Activated CD4-positive, alpha-beta T cell treated with anti-CD3 and anti-CD28 coated beads, Interleukin-2, amount 10 ng/mL, durations not matched to agents 24 days and 14 days (primary cell): ENCODE measurements at regions not wholly inside any gene's neighbourhood (a gene's known extent, or its start where the extent isn't known, plus 50 kb on each side); places are given as distances from the start of the nearest gene placed in this dataset.

Experiments used
- DNase-seq: peaks from one replicate; pipeline ENCODE4 v3.0.0; 2022
- H3K27ac Mint-ChIP-seq: one replicate; pipeline ENCODE4 v1.8.0; 2022; ENCODE audit warnings: mild to moderate bottlenecking, mixed read lengths
- H3K27me3 Mint-ChIP-seq: one replicate; pipeline ENCODE4 v1.8.0; 2022; ENCODE audit warnings: mixed read lengths
- H3K36me3 Mint-ChIP-seq: one replicate; pipeline ENCODE4 v1.8.0; 2022; ENCODE audit warnings: low read depth, mild to moderate bottlenecking, mixed read lengths
- H3K4me1 Mint-ChIP-seq: one replicate; pipeline ENCODE4 v1.8.0; 2021; ENCODE audit warnings: mixed read lengths
- H3K4me3 Mint-ChIP-seq: one replicate; pipeline ENCODE4 v1.8.0; 2022; ENCODE audit warnings: mild to moderate bottlenecking, moderate library complexity, mixed read lengths
- H3K9me3 Mint-ChIP-seq: one replicate; pipeline ENCODE4 v1.8.0; 2021; ENCODE audit warnings: mixed read lengths
- intact Hi-C: fragments of 100-400 bp; cut with micrococcal nuclease; formaldehyde crosslinking; loops from one replicate; pipeline ENCODE4 v1.15.1; 2023

- H3K4me1 Mint-ChIP-seq: no peaks in the 10 kb centered on the region
- no peaks in the 10 kb centered on the region for H3K27me3 Mint-ChIP-seq
- intact Hi-C loops: no loop called here
- H3K27ac Mint-ChIP-seq: no peak overlapping the region
- no peak for DNase-seq
- H3K9me3 Mint-ChIP-seq: peaks cover 11% of the 10 kb centered on the region
- H3K4me3 Mint-ChIP-seq: no peak overlapping the region
- H3K36me3 Mint-ChIP-seq: no peaks in the 10 kb centered on the region
Measured at GRCh38 chr1:4306559-4307467, 347.6 kb upstream of the AJAP1 start.

DNA sequence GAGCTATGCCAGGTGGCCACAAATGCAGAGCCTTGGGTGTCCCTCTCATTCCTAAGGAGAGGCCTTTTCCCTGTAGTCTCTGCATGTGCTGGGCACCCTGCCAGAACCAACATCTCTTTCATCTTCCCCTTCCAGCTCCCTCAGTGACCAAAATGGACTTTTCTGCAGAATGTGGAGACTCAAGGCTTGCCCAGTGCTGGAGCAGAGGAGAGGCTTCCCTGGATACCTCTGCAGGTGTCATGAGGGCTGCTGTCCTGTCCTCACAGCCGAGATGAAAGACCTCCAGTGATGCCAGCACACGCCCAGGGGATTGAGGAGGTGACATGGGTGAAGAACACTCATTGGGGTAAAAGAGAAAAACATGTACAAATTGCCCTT, 347.0 kb upstream of the AJAP1 start:
- H3K4me1 Mint-ChIP-seq: no peaks in the 10 kb centered on the region
- no peak overlapping the region for H3K4me3 Mint-ChIP-seq
- no peaks in the 10 kb centered on the region for H3K27me3 Mint-ChIP-seq
- no peak overlapping the region for H3K27ac Mint-ChIP-seq
- H3K9me3 Mint-ChIP-seq: peaks cover 12% of the 10 kb centered on the region
- no peak for DNase-seq
- no peaks in the 10 kb centered on the region for H3K36me3 Mint-ChIP-seq
- intact Hi-C loops: no loop called here

DNA sequence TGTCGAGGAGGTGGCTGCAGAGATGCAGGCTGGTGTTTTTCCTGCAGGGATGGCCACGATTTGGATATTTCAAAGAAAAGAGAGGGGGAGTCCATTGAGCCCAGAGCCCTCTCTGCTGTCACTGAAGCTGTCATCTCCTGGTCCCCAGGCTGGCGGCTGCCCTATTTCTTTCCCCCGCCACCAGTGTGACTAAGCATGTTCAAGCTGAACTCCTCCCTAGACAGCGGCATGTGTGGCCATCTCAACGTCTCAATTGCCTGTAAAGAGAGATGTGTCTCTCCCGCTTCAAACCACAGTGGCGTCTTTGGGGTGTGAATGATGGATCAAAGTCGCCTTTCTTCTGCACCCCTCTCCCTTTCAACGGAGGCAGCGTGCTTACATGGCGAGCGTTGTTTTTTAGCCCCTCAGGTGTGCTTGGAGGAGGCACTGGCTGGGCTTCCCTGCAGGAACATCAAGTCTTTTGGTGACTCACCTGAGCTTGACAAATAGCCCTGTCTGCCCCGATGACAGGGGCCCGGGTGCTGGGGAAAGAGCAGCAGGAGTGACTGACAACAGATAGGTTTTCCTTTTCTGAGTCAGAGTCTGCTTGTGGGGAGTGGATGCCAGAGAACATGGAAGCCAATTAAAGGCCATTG, 346.4 kb upstream of the AJAP1 start:
- Mint-ChIP-seq H3K9me3 (peaks cover 9% of the 10 kb centered on the region), H3K27me3 (no peaks in the 10 kb centered on the region), H3K4me3 (no peak overlapping the region), H3K27ac (no peak overlapping the region), H3K4me1 (no peaks in the 10 kb centered on the region), H3K36me3 (no peaks in the 10 kb centered on the region)
- intact Hi-C loops: no loop called here
- no peak for DNase-seq

DNA sequence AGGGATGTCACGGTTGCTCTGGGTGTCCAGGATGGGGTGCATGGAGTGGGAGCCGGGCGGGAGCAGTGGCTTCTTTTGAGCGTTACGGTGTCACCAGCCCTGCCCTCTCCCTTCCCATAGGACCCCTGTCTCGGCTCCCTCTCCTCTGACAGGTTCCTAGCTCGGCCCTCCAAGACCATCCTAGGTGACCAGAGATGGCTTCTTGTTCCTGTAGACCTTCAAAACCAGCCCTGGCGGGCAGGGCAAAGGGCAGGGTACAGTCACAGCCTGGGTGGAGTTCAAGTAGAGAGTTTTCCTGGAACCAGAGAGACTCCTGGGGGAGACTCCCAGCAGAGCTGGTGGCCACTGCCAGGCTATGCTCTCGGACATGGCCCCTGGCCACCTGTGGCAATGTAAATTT, 345.6 kb upstream of the AJAP1 start:
- Mint-ChIP-seq H3K36me3 (no peaks in the 10 kb centered on the region), H3K27me3 (no peaks in the 10 kb centered on the region), H3K9me3 (peaks cover 4% of the 10 kb centered on the region), H3K4me3 (no peak overlapping the region), H3K27ac (no peak overlapping the region), H3K4me1 (no peaks in the 10 kb centered on the region)
- DNase-seq: no peak
- intact Hi-C loops: no loop called here

DNA sequence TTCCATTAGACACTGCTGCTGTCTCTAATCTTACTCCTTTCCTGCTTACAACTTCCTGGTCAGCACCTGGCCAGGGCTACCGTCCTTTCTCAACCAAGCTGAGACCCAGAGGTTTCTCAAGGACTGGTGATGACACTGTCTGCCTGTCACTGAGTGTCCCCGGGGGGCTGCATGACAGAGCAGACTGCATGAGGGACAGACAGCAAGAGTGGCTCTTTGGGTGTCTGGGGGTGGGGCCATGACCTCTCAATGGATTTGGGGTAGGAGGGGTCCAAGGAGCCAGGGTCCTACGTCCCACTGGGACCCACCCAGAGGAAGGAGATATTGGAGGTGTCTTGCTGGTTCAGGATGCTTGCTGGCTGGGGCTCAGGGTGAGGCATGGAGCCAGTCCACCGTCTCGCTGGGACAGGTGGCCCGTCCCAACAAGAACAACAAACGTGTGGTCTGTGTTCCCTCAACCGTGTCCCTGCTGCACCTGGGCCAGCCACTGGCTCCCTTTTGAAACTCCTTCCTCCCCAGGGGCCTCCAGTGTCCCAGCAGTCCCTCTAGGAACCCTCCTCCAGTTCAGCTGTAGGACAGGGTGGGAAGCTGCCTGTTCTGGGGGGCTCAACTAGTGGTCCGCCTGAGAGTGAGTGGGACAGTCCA, 344.6 kb upstream of the AJAP1 start:
- intact Hi-C loops: no loop called here
- no peak for DNase-seq
- H3K4me1 Mint-ChIP-seq: no peaks in the 10 kb centered on the region
- no peak overlapping the region for H3K27ac Mint-ChIP-seq
- H3K27me3 Mint-ChIP-seq: no peaks in the 10 kb centered on the region
- H3K36me3 Mint-ChIP-seq: no peaks in the 10 kb centered on the region
- H3K4me3 Mint-ChIP-seq: no peak overlapping the region
- H3K9me3 Mint-ChIP-seq: peaks cover 8% of the 10 kb centered on the region

DNA sequence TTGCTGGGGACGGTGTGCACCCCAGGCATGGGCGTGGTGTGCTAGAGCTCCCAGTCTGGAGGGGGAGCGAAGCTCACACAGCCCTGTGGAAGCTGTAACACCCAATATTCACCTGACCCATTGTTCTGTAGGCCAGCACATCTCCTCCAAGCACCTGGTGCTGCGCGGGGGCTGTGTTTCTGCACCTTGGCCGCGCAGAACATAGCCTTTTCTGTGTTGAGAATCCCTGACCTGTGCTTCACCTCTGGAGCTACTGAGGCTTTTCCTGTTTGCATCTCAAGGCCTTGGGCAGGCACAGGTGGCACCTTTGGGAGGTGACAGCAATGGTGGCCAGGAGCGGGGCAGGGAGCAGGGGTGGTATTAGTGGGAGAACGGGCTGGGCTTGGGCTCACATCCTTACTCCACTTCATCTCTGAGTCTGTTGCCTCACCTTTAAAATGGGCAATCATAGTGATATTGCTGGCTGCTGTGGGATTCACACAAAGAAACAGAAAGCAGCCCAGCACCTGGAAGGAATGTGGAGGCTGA, 343.9 kb upstream of the AJAP1 start:
- DNase-seq: no peak
- H3K36me3 Mint-ChIP-seq: no peaks in the 10 kb centered on the region
- no peaks in the 10 kb centered on the region for H3K27me3 Mint-ChIP-seq
- no peaks in the 10 kb centered on the region for H3K4me1 Mint-ChIP-seq
- H3K9me3 Mint-ChIP-seq: peaks cover 11% of the 10 kb centered on the region
- no peak overlapping the region for H3K27ac Mint-ChIP-seq
- intact Hi-C loops: no loop called here
- H3K4me3 Mint-ChIP-seq: no peak overlapping the region

GRCh38 chr1:4312024-4312423, 342.4 kb upstream of the AJAP1 start:
- no peaks in the 10 kb centered on the region for H3K27me3 Mint-ChIP-seq
- H3K4me3 Mint-ChIP-seq: no peak overlapping the region
- H3K4me1 Mint-ChIP-seq: no peaks in the 10 kb centered on the region
- H3K36me3 Mint-ChIP-seq: no peaks in the 10 kb centered on the region
- DNase-seq: no peak
- intact Hi-C loops: no loop called here
- peaks cover 11% of the 10 kb centered on the region for H3K9me3 Mint-ChIP-seq
- H3K27ac Mint-ChIP-seq: no peak overlapping the region

DNA sequence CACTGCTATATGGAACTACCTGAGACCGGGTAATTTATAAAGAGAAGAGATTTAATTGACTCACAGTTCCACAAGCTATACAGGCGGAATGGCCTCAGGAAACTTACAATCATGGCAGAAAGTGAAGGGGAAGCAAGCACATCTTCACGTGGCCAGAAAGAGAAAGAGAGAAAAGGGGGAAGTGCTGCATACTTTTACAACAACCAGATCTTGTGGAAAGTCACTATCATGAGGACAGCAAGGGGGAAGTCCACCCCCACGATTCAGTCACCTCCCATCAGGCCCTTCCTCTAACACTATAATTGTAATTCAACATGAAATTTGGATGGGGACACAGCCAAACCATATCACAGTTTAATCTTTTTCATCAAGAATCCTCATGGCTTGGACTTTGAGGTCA, 339.2 kb upstream of the AJAP1 start:
- no peak for DNase-seq
- no peak overlapping the region for H3K4me3 Mint-ChIP-seq
- H3K9me3 Mint-ChIP-seq: peaks cover 11% of the 10 kb centered on the region
- H3K27me3 Mint-ChIP-seq: no peaks in the 10 kb centered on the region
- no peaks in the 10 kb centered on the region for H3K36me3 Mint-ChIP-seq
- H3K4me1 Mint-ChIP-seq: no peaks in the 10 kb centered on the region
- intact Hi-C loops: no loop called here
- no peak overlapping the region for H3K27ac Mint-ChIP-seq

- peaks cover 12% of the 10 kb centered on the region for H3K9me3 Mint-ChIP-seq
- no peaks in the 10 kb centered on the region for H3K27me3 Mint-ChIP-seq
- no peak overlapping the region for H3K4me3 Mint-ChIP-seq
- no peaks in the 10 kb centered on the region for H3K36me3 Mint-ChIP-seq
- H3K27ac Mint-ChIP-seq: no peak overlapping the region
- no peak for DNase-seq
- H3K4me1 Mint-ChIP-seq: no peaks in the 10 kb centered on the region
- intact Hi-C loops: no loop called here
Measured at GRCh38 chr1:4317207-4317606, 337.2 kb upstream of the AJAP1 start.

DNA sequence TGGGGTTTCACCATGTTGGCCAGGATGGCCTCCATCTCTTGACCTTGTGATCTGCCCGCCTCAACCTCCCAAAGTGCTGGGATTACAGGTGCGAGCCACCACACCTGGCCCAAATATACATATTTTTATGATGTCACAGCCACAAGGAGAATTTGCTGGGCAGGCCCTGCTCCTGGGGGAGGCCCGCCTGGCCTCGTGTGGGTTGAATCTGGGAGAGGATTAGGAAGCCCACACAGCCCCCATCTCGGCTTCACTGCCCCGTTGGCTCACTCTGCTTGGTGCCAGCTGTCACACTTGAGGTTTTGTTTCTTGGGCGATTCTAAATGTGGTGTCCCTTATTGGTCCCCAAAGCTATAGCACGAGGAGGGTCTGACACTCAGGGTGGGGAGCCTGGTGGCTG, 335.7 kb upstream of the AJAP1 start:
- intact Hi-C loops: no loop called here
- no peak overlapping the region for H3K27ac Mint-ChIP-seq

GRCh38 chr1:4319496-4319895, 334.9 kb upstream of the AJAP1 start:
- H3K27ac Mint-ChIP-seq: no peak overlapping the region
- H3K9me3 Mint-ChIP-seq: peaks cover 11% of the 10 kb centered on the region

More for the DNA sequence above, 335.7 kb upstream of the AJAP1 start:
- H3K4me3 Mint-ChIP-seq: no peak overlapping the region
- no peaks in the 10 kb centered on the region for H3K27me3 Mint-ChIP-seq
- H3K36me3 Mint-ChIP-seq: no peaks in the 10 kb centered on the region
- H3K9me3 Mint-ChIP-seq: peaks cover 12% of the 10 kb centered on the region
- DNase-seq: no peak
- H3K4me1 Mint-ChIP-seq: no peaks in the 10 kb centered on the region

DNA sequence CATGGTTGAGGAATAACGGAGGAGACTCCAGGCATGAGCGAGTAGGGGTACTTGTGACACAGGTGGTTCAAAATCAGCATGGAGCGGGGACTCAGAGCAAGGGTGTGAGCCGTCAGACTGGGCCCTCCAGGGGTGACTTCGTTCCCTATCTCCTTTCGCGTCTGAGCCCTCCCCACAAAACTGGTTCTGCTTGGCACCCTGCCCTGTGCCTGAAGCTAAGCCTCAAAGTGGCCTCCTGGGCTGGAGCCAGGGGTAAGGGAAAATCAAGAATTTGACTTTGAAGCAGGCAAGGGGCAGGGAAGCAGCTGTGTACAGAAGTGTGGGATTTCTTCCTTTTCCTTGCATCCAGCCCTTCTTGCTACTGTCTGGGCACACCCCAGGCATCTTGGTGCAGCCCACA, 331.5 kb upstream of the AJAP1 start:
- Mint-ChIP-seq H3K4me1 (peaks cover 3% of the 10 kb centered on the region), H3K27me3 (no peaks in the 10 kb centered on the region), H3K36me3 (no peaks in the 10 kb centered on the region), H3K27ac (no peak overlapping the region), H3K9me3 (peaks cover 6% of the 10 kb centered on the region), H3K4me3 (no peak overlapping the region)
- no peak for DNase-seq
- intact Hi-C loops: no loop called here

More at GRCh38 chr1:4319496-4319895, 334.9 kb upstream of the AJAP1 start:
- Mint-ChIP-seq H3K36me3 (no peaks in the 10 kb centered on the region), H3K4me1 (no peaks in the 10 kb centered on the region), H3K27me3 (no peaks in the 10 kb centered on the region), H3K4me3 (no peak overlapping the region)
- DNase-seq: no peak
- intact Hi-C loops: no loop called here

- H3K36me3 Mint-ChIP-seq: no peaks in the 10 kb centered on the region
- intact Hi-C loops: no loop called here
- H3K27ac Mint-ChIP-seq: no peak overlapping the region
- DNase-seq: no peak
- no peak overlapping the region for H3K4me3 Mint-ChIP-seq
- peaks cover 3% of the 10 kb centered on the region for H3K4me1 Mint-ChIP-seq
- H3K27me3 Mint-ChIP-seq: no peaks in the 10 kb centered on the region
- H3K9me3 Mint-ChIP-seq: peaks cover 6% of the 10 kb centered on the region
Measured at GRCh38 chr1:4323309-4323708, 331.1 kb upstream of the AJAP1 start.

DNA sequence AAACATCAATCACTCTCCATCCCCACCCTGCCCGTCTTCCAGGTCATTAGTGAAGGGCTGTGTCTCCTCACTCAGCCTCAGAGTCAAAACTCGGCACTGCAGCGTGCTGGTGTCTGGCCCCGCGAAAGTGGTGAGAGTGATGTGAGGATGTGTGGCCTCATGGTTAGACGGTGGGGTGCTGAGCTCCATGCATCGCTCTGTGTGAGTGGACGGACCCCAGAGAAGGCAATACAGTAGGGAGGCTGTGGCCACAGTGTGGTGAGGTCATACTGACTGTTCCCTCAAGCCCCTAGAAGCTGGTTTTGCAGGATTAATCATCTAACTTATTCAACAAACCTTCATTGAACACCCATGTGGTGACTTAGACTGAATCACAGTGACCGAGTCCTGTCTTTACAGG, 329.9 kb upstream of the AJAP1 start:
- DNase-seq: no peak
- intact Hi-C loops: no loop called here
- Mint-ChIP-seq H3K9me3 (peaks cover 6% of the 10 kb centered on the region), H3K36me3 (no peaks in the 10 kb centered on the region), H3K4me1 (peaks cover 3% of the 10 kb centered on the region), H3K4me3 (no peak overlapping the region), H3K27me3 (no peaks in the 10 kb centered on the region), H3K27ac (no peak overlapping the region)
